ENCODE measurements at regions not wholly inside any gene's neighbourhood (a gene's known extent, or its start where the extent isn't known, plus 50 kb on each side); places are given as distances from the start of the nearest gene placed in this dataset.
A peak's percentile ranks its signal among the peaks of the same experiment; 100 is the strongest.

DNA sequence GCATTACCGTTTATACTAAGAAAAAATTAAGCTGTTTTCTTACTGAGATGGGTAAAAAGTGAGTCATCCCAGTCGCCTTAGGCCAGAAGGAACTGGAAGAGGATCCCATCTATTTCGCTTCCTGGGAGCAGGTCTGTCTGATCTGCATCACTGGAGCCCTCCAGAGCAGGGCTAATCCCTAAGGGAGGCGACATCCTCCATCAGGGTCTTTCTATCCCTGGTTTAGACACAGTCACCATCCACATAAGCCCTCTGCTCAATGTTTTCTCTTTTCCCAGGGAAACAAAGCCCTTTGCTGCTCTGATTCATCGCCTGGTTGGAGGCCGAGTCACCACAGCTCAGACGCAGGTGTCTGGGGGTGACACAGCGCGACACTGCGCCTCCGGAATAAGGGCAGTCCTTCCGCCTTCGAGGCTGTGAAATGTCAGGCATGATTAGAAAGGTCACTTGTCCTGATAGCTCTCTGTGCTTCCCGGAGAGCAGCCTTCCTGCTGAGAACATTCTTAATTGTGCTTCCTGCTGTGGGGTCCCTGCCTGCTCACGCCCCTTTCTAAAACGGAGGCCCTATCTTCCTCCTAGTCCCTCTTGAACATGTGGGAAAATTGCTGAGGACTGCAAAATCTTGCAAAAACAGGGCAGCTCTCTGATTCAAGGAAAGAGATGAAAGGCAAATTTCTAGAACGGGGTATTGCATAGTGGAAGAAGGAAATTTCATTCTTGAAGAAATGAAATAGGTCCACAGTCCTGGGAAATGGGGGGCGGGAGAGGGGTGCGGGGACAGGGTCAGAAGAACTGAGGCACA lies 56.3 kb downstream of the MARCHF4 start:
- no peaks in the 10 kb centered on the region for H3K36me3 Mint-ChIP-seq
- DNase-seq (ENCODE audit: low spot score in 2 of 2, unreplicated experiment in 2 of 2), result no peak
- no peaks in the 10 kb centered on the region for H3K9me3 Mint-ChIP-seq
- peaks cover 4% of the 10 kb centered on the region for H3K4me1 Mint-ChIP-seq
- TF ChIP-seq, protein P1, sequence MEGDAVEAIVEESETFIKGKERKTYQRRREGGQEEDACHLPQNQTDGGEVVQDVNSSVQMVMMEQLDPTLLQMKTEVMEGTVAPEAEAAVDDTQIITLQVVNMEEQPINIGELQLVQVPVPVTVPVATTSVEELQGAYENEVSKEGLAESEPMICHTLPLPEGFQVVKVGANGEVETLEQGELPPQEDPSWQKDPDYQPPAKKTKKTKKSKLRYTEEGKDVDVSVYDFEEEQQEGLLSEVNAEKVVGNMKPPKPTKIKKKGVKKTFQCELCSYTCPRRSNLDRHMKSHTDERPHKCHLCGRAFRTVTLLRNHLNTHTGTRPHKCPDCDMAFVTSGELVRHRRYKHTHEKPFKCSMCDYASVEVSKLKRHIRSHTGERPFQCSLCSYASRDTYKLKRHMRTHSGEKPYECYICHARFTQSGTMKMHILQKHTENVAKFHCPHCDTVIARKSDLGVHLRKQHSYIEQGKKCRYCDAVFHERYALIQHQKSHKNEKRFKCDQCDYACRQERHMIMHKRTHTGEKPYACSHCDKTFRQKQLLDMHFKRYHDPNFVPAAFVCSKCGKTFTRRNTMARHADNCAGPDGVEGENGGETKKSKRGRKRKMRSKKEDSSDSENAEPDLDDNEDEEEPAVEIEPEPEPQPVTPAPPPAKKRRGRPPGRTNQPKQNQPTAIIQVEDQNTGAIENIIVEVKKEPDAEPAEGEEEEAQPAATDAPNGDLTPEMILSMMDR (IDR thresholded peaks at IDR 0.05; ENCODE audit: unreplicated experiment), result no peak
- no peak overlapping the region for H3K27ac Mint-ChIP-seq
- peaks cover 44% of the 10 kb centered on the region for H3K27me3 Mint-ChIP-seq (ENCODE audit: low read depth)
- H3K4me3 Mint-ChIP-seq, result no peak overlapping the region

DNA sequence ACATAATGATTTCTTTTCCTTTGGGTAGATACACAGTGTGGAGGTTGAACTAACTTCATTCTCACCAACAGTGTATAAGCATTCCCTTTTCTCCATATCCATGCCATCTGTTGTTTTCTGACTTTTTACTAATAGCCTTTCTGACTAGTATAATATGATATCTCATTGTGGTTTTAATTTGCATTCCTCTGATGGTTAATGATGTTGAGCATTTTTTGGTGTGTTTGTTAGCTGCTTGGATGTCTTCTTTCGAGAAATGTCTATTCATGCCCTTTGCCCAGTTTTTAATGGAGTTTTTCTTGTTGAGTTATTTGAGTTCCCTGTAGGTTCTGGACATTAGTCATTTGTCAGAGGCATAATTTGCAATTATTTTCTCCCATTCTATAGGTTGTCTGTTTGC lies 59.8 kb downstream of the MARCHF4 start:
- Mint-ChIP-seq H3K4me3 (no peak overlapping the region), H3K27me3 (ENCODE audit: low read depth) (peaks cover 27% of the 10 kb centered on the region), H3K27ac (no peak overlapping the region), H3K36me3 (no peaks in the 10 kb centered on the region), H3K9me3 (no peaks in the 10 kb centered on the region), H3K4me1 (peaks cover 9% of the 10 kb centered on the region)
- no peak for DNase-seq (ENCODE audit: low spot score in 2 of 2, unreplicated experiment in 2 of 2)
- TF ChIP-seq, protein P1 (IDR thresholded peaks at IDR 0.05; ENCODE audit: unreplicated experiment), result no peak

DNA sequence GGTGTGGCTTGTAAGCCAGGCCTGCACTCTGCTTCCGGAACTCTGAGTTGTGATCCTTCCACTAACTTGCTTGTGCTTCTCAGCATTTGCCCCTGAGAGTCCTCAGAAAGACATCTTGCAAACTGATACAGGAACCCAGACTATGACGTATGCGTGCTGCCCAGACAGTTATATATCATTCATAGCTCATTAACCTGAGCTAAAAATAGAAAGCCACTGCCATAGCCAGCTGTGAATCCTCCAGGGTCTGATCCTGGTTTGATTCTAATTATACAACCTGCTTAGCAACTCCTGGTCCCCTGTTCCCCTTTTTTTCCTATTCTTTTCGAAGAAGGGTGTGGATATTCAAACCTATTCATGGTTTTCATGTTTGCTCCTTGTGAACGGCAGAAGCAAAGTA lies 63.7 kb downstream of the MARCHF4 start:
- peaks cover 7% of the 10 kb centered on the region for H3K27me3 Mint-ChIP-seq (ENCODE audit: low read depth)
- no peaks in the 10 kb centered on the region for H3K9me3 Mint-ChIP-seq
- H3K4me3 Mint-ChIP-seq, result no peak overlapping the region
- no peaks in the 10 kb centered on the region for H3K36me3 Mint-ChIP-seq
- H3K4me1 Mint-ChIP-seq, result peaks cover 5% of the 10 kb centered on the region
- no peak for DNase-seq (ENCODE audit: low spot score in 2 of 2, unreplicated experiment in 2 of 2)
- TF ChIP-seq, protein P1 (IDR thresholded peaks at IDR 0.05; ENCODE audit: unreplicated experiment), result no peak
- H3K27ac Mint-ChIP-seq, result peak overlapping the region; percentile 65

DNA sequence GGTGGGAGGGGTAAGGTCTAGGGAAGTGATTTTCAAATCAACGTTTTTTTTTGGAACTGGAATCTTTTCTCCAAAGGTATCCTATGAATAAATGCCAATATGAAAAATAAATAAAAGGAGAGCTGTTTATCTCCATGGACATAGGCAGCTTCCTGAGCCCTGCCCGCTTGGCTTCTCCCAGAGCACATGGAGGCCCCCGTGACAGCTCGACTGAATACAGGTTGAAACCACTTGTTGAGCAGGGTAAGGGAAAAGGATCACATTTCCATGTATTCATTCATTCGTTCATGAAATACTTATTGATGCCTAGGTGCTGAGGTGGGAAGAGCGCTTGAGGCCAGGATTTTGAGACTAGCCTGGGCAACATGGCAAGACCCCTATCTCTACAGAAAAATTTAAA lies 64.8 kb downstream of the MARCHF4 start:
- H3K36me3 Mint-ChIP-seq, result no peaks in the 10 kb centered on the region
- no peak overlapping the region for H3K27ac Mint-ChIP-seq
- DNase-seq (ENCODE audit: low spot score in 2 of 2, unreplicated experiment in 2 of 2), result no peak
- peaks cover 5% of the 10 kb centered on the region for H3K4me1 Mint-ChIP-seq
- H3K9me3 Mint-ChIP-seq, result no peaks in the 10 kb centered on the region
- H3K4me3 Mint-ChIP-seq, result no peak overlapping the region
- TF ChIP-seq, protein P1 (IDR thresholded peaks at IDR 0.05; ENCODE audit: unreplicated experiment), result no peak
- H3K27me3 Mint-ChIP-seq (ENCODE audit: low read depth), result peaks cover 2% of the 10 kb centered on the region

DNA sequence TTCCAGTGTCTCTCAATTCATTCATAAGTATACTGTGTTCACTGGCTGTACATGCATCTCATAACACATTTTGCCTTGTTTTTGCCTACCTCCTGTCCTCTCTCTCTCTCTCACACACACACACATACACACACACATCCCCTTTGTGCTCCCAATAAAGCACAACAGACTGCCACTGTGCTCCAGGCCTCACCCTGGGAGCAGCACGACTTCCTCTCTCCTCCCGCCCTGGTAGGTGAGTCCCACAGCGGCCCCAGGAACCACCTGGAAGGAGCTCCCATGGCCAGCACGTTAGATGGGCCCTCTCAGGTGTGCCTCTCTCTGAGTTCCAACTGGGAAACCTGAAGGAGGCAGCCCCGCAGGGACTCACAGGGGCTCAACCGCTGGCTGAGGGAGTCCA lies 65.4 kb downstream of the MARCHF4 start:
- Mint-ChIP-seq H3K4me3 (no peak overlapping the region), H3K9me3 (no peaks in the 10 kb centered on the region), H3K27ac (no peak overlapping the region), H3K36me3 (no peaks in the 10 kb centered on the region), H3K4me1 (peaks cover 5% of the 10 kb centered on the region), H3K27me3 (ENCODE audit: low read depth) (peaks cover 1% of the 10 kb centered on the region)
- DNase-seq (ENCODE audit: low spot score in 2 of 2, unreplicated experiment in 2 of 2), result no peak
- TF ChIP-seq, protein P1 (IDR thresholded peaks at IDR 0.05; ENCODE audit: unreplicated experiment), result no peak
